ENCODE measurements at regions not wholly inside any gene's neighbourhood (a gene's known extent, or its start where the extent isn't known, plus 50 kb on each side); places are given as distances from the start of the nearest gene placed in this dataset.
"Not testable (repeated sequence)": the region's sequence is repeated elsewhere in the genome, so short reads cannot be mapped to it uniquely, and the experiment has no call there.

DNA sequence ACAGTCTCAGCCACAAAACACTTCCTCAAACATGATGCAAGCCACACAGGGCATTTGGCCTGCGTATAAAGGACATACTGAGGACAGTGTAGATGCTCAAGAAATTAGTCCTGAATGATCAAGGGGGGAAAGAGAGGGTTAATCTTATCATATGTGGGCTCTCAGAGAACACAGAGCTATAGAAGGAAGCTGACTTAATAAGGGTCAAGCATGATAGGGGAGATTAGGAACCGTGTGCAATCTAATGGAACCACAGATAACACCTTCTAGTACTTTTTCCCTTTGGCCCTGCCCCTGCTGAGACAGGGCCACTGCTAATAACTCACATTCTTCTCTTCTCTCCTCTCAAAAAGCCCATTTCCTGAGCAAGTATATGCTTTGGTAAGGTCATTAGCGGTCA lies 114.1 kb upstream of the ADAMTS9 start:
- H3K4me1 Mint-ChIP-seq = no peaks in the 10 kb centered on the region
- CTCF ChIA-PET = no interaction called here
- H3K9me3 Mint-ChIP-seq = no peaks in the 10 kb centered on the region
- no peak overlapping the region for H3K27ac Mint-ChIP-seq
- DNase-seq = no peak
- no peaks in the 10 kb centered on the region for H3K27me3 Mint-ChIP-seq
- no peaks in the 10 kb centered on the region for H3K36me3 Mint-ChIP-seq
- H3K4me3 Mint-ChIP-seq = no peak overlapping the region

DNA sequence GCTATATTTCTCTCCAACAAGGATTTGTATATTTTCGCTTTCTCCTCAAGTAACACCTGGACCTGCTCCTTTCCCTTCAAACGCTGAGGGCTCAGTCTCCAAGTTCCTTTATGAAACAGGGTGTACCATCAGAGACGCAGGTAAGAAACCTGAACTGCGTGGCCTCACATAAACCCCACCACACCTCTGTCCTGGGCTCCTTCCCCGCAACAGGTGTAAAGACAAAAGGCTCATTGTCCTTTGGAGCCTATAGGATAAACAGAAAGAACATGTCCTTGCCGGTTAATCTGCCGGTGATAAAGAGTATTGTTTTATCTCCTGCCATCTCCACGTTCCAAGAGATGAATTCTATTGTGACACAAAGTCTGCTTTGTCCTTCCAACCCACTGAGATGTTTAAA lies 111.8 kb upstream of the ADAMTS9 start:
- H3K27me3 Mint-ChIP-seq = no peaks in the 10 kb centered on the region
- no peaks in the 10 kb centered on the region for H3K4me1 Mint-ChIP-seq
- H3K36me3 Mint-ChIP-seq = no peaks in the 10 kb centered on the region
- peaks cover 6% of the 10 kb centered on the region for H3K9me3 Mint-ChIP-seq
- DNase-seq = no peak
- CTCF ChIA-PET = no interaction called here
- no peak overlapping the region for H3K27ac Mint-ChIP-seq
- H3K4me3 Mint-ChIP-seq = no peak overlapping the region

DNA sequence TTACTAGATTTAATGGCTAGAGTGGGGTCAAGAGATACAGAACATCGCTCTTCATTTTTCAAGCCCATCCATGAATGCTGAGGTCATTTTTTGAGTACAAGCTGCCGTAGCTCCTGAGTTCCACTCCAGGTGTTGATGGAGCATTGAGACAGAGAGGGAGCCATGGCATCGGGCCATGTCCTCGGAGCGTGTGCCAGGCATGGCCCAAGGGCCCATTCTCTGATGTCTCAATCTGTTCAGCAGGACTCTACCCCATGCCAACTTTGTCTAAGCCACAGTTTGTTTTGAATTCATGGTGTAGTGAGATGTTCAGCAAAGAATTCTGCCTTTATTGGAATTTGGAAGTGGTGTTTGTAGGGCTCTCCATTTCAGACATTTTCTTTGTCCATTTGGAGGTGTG lies 110.5 kb upstream of the ADAMTS9 start:
- Mint-ChIP-seq H3K27ac (no peak overlapping the region), H3K27me3 (no peaks in the 10 kb centered on the region), H3K36me3 (no peaks in the 10 kb centered on the region), H3K4me3 (no peak overlapping the region), H3K9me3 (peaks cover 6% of the 10 kb centered on the region), H3K4me1 (no peaks in the 10 kb centered on the region)
- CTCF ChIA-PET = no interaction called here
- no peak for DNase-seq

GRCh38 chr3:64796607-64797399 lies 109.0 kb upstream of the ADAMTS9 start:
- no peak for DNase-seq

DNA sequence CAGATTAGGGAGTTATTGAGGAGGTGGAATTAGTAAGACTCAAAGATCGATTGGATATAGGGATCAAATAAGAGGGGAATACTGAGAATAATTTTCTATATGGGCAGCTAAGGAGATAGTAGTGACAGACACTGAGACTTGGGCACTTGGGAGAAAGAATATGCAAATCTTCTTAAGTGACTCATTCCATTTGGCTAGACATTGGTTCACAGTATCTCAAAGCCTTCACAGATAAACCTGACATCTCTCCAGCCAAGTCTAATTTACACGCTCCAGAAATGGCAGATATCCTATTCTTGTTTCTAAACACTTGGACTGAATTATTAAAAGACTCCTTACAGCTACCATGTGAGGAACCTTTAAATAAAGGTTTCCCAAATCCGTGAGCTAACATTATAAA lies 104.6 kb upstream of the ADAMTS9 start:
- no peak overlapping the region for H3K27ac Mint-ChIP-seq
- H3K4me1 Mint-ChIP-seq = no peaks in the 10 kb centered on the region
- H3K36me3 Mint-ChIP-seq = no peaks in the 10 kb centered on the region
- no peaks in the 10 kb centered on the region for H3K27me3 Mint-ChIP-seq
- CTCF ChIA-PET = no interaction called here
- H3K9me3 Mint-ChIP-seq = peaks cover 6% of the 10 kb centered on the region
- no peak overlapping the region for H3K4me3 Mint-ChIP-seq
- no peak for DNase-seq

More at GRCh38 chr3:64796607-64797399, 109.0 kb upstream of the ADAMTS9 start:
- CTCF ChIA-PET = no interaction called here
- Mint-ChIP-seq H3K27me3 (no peaks in the 10 kb centered on the region), H3K27ac (no peak overlapping the region), H3K4me1 (no peaks in the 10 kb centered on the region), H3K9me3 (peaks cover 6% of the 10 kb centered on the region), H3K36me3 (no peaks in the 10 kb centered on the region), H3K4me3 (no peak overlapping the region)

- Mint-ChIP-seq H3K4me1 (no peaks in the 10 kb centered on the region), H3K27me3 (no peaks in the 10 kb centered on the region), H3K27ac (no peak overlapping the region), H3K36me3 (no peaks in the 10 kb centered on the region), H3K9me3 (no peaks in the 10 kb centered on the region), H3K4me3 (no peak overlapping the region)
- no peak for DNase-seq
- CTCF ChIA-PET = interaction anchor here (0.7 kb wide), 1 partner anchor 23 kb away, joined by 4 read pairs; no protein-coding TSS in a partner anchor
These were observed 101.3 kb upstream of the ADAMTS9 start for GRCh38 chr3:64789111-64789510.

- no peak for DNase-seq
- H3K4me3 Mint-ChIP-seq = no peak overlapping the region
- H3K9me3 Mint-ChIP-seq = peaks cover 16% of the 10 kb centered on the region
- H3K27ac Mint-ChIP-seq = no peak overlapping the region
- no peaks in the 10 kb centered on the region for H3K4me1 Mint-ChIP-seq
- CTCF ChIA-PET = no interaction called here
- no peaks in the 10 kb centered on the region for H3K36me3 Mint-ChIP-seq
- H3K27me3 Mint-ChIP-seq = no peaks in the 10 kb centered on the region
These were observed 95.4 kb upstream of the ADAMTS9 start for GRCh38 chr3:64783200-64783599.

DNA sequence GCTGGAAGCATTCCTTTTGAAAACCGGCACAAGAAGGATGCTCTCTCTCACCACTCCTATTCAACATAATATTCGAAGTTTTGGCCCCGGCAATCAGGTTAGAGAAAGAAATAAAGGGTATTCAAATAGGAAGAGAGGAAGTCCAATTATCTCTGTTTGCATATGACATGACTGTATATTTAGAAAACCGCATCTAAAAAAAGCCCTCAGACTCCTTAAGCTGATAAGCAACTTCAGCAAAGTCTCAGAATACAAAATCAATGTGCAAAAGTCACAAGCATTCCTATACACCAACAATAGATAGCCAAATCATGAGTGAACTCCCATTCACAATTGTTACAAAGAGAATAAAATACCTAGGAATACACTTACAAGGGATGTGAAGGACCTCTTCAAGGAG lies 93.1 kb upstream of the ADAMTS9 start:
- CTCF ChIA-PET, H3K27ac Mint-ChIP-seq, H3K4me1 Mint-ChIP-seq, DNase-seq, H3K4me3 Mint-ChIP-seq, H3K27me3 Mint-ChIP-seq, H3K36me3 Mint-ChIP-seq: not testable (repeated sequence)
- H3K9me3 Mint-ChIP-seq = peaks cover 21% of the 10 kb centered on the region

DNA sequence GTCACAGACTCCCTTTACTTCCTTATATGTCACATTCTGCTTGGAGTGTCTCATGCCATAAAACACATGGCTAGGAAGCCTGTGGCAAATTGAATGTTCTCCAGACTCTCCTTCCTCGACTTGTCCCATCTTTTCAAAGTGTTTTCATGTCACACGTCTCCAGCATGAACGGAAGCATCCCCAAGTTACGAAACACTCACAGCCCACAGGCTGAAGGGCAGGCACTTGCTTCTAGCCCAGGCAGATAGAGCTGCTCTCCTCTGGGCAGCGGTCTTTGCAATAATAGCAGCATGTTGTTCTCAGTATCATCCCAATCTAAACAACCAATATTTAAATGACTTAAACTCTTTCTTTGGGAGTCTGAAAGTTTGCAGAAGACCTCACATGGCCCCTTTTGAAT lies 85.3 kb upstream of the ADAMTS9 start:
- Mint-ChIP-seq H3K4me3 (no peak overlapping the region), H3K4me1 (no peaks in the 10 kb centered on the region), H3K27ac (no peak overlapping the region), H3K36me3 (no peaks in the 10 kb centered on the region), H3K9me3 (peaks cover 10% of the 10 kb centered on the region), H3K27me3 (no peaks in the 10 kb centered on the region)
- no peak for DNase-seq
- CTCF ChIA-PET = no interaction called here

- Mint-ChIP-seq H3K27ac (no peak overlapping the region), H3K36me3 (no peaks in the 10 kb centered on the region), H3K4me3 (no peak overlapping the region), H3K9me3 (no peaks in the 10 kb centered on the region), H3K4me1 (no peaks in the 10 kb centered on the region), H3K27me3 (no peaks in the 10 kb centered on the region)
- CTCF ChIA-PET = interaction anchor here (0.6 kb wide), 1 partner anchor 23 kb away, joined by 4 read pairs; no protein-coding TSS in a partner anchor
- DNase-seq = no peak
These were observed 78.6 kb upstream of the ADAMTS9 start for GRCh38 chr3:64766440-64766839.

- Mint-ChIP-seq H3K9me3 (no peaks in the 10 kb centered on the region), H3K27me3 (no peaks in the 10 kb centered on the region), H3K4me3 (no peak overlapping the region), H3K27ac (no peak overlapping the region), H3K36me3 (no peaks in the 10 kb centered on the region), H3K4me1 (no peaks in the 10 kb centered on the region)
- CTCF ChIA-PET = interaction anchor here (0.6 kb wide), 1 partner anchor 24 kb away, joined by 4 read pairs; no protein-coding TSS in a partner anchor
- DNase-seq = no peak
These were observed 78.1 kb upstream of the ADAMTS9 start for GRCh38 chr3:64765947-64766346.

DNA sequence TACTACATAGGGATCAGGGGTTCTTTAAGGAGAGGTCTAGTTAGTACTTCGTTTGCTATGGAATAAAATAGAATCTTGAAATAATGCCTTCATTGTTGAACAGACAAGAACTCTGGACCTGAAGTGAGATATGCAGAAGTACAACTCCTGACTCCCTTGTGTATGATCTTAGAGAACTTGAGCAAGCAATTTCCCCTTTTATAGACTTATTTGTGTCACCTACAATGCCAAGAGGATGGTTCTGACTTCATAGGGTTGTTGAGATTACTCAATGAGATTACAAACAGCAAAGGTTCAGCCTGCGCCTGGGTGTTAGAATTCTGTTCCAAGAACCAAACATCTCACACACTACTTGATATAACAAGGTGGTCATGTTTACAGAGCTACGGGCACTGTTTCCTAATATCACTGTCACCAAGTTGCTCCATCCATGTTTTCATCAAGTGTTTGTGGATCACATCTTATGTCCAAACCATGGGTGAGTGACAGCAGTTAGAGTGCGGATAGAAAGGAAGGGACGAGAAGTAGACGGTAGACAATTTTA lies 76.7 kb upstream of the ADAMTS9 start:
- Mint-ChIP-seq H3K36me3 (no peaks in the 10 kb centered on the region), H3K9me3 (peaks cover 2% of the 10 kb centered on the region), H3K27ac (no peak overlapping the region), H3K4me3 (no peak overlapping the region), H3K27me3 (no peaks in the 10 kb centered on the region), H3K4me1 (no peaks in the 10 kb centered on the region)
- DNase-seq = no peak
- CTCF ChIA-PET = no interaction called here

GRCh38 chr3:64763980-64764379 lies 76.2 kb upstream of the ADAMTS9 start:
- no peaks in the 10 kb centered on the region for H3K36me3 Mint-ChIP-seq
- H3K9me3 Mint-ChIP-seq = peaks cover 2% of the 10 kb centered on the region
- H3K27me3 Mint-ChIP-seq = no peaks in the 10 kb centered on the region
- H3K27ac Mint-ChIP-seq = no peak overlapping the region
- no peaks in the 10 kb centered on the region for H3K4me1 Mint-ChIP-seq
- no peak for DNase-seq
- CTCF ChIA-PET = no interaction called here
- H3K4me3 Mint-ChIP-seq = no peak overlapping the region

DNA sequence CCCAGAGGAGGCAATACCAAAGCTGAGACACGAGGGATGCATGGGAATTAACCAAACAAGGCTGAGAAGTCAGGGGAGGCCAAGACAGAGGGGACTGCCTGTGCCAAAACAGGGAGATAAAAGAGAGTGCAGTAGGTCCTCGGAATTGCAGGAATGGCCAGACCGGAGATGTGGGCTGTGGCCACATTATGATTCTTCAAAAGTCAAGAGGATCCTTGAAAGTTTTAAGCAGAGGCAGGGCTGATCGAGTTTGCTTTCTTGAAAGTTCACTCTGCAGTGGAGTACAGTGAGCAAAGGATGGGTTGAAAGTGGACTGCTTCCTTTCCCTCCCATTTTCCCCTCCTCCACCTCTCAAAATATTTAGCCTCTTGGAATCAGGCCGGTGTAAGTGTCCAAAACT lies 73.9 kb upstream of the ADAMTS9 start:
- Mint-ChIP-seq H3K36me3 (no peaks in the 10 kb centered on the region), H3K27me3 (no peaks in the 10 kb centered on the region), H3K4me1 (no peaks in the 10 kb centered on the region), H3K27ac (no peak overlapping the region), H3K4me3 (no peak overlapping the region), H3K9me3 (peaks cover 2% of the 10 kb centered on the region)
- DNase-seq = no peak
- CTCF ChIA-PET = no interaction called here

DNA sequence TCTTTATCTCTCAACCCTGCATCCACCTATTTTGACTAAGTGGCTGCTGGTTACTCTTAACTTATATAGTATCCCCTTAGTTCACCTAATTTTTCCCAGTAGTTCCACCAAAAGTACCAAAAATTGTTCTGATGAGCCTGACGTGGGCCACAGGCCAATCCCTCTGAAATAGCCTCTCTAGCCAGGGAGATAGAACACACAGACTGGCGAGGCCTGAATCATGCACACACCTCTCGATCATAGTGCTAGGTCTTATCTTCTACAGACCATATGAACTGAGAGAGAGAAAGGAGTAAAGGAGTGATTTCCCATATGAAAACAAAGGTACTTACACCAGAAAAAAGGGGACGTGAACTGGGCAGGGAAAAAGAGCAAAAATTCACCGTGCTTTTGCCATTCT lies 72.5 kb upstream of the ADAMTS9 start:
- peaks cover 2% of the 10 kb centered on the region for H3K9me3 Mint-ChIP-seq
- no peaks in the 10 kb centered on the region for H3K36me3 Mint-ChIP-seq
- no peak for DNase-seq
- no peak overlapping the region for H3K4me3 Mint-ChIP-seq
- H3K27ac Mint-ChIP-seq = no peak overlapping the region
- CTCF ChIA-PET = no interaction called here
- H3K27me3 Mint-ChIP-seq = no peaks in the 10 kb centered on the region
- H3K4me1 Mint-ChIP-seq = no peaks in the 10 kb centered on the region
